HFF-Myc (cell line): ENCODE measurements at regions not wholly inside any gene's neighbourhood (a gene's known extent, or its start where the extent isn't known, plus 50 kb on each side); places are given as distances from the start of the nearest gene placed in this dataset.

Source experiments
- DNase-seq: peaks from one replicate; pipeline ENCODE4 v3.0.0-alpha.2; 2011; ENCODE audit warnings: low read depth; ENCODE audit errors: extremely low read depth
- H3K4me3 ChIP-seq: replicated peaks from 2 replicates; pipeline ENCODE4 v1.5.1; 2011; ENCODE audit warnings: low read depth, mild to moderate bottlenecking, control low read depth, low read length
- CTCF ChIP-seq: IDR thresholded peaks from 2 replicates; pipeline ENCODE4 v1.5.1; 2012; ENCODE audit warnings: mild to moderate bottlenecking, low read depth, low read length, control low read depth; ENCODE audit errors: missing control alignments

GRCh38 chr5:91638010-91638409 is 254.9 kb upstream of the ARRDC3 start:
- H3K4me3 ChIP-seq, result no peak overlapping the region
- TF ChIP-seq CTCF, result no peak
- no peak for DNase-seq

- no peak for TF ChIP-seq CTCF
- H3K4me3 ChIP-seq, result no peak overlapping the region
- DNase-seq, result no peak
Observed at GRCh38 chr5:91635950-91636734, 253.0 kb upstream of the ARRDC3 start.

- no peak for TF ChIP-seq CTCF
- DNase-seq, result no peak
- H3K4me3 ChIP-seq, result no peak overlapping the region
Observed at GRCh38 chr5:91632871-91633270, 249.8 kb upstream of the ARRDC3 start.

GRCh38 chr5:91611746-91612145 is 228.6 kb upstream of the ARRDC3 start:
- DNase-seq, result no peak
- no peak for TF ChIP-seq CTCF
- no peak overlapping the region for H3K4me3 ChIP-seq

GRCh38 chr5:91607675-91608074 is 224.6 kb upstream of the ARRDC3 start:
- DNase-seq, result no peak
- TF ChIP-seq CTCF, result no peak

GRCh38 chr5:91599863-91600262 is 216.7 kb upstream of the ARRDC3 start:
- no peak for DNase-seq
- no peak overlapping the region for H3K4me3 ChIP-seq
- no peak for TF ChIP-seq CTCF

More at GRCh38 chr5:91607675-91608074, 224.6 kb upstream of the ARRDC3 start:
- no peak overlapping the region for H3K4me3 ChIP-seq

- no peak for DNase-seq
- no peak for TF ChIP-seq CTCF
- H3K4me3 ChIP-seq, result no peak overlapping the region
Observed at GRCh38 chr5:91598216-91598615, 215.1 kb upstream of the ARRDC3 start.
